Tibial nerve (tissue), 4 donors: ENCODE measurements at regions not wholly inside any gene's neighbourhood (a gene's known extent, or its start where the extent isn't known, plus 50 kb on each side); places are given as distances from the start of the nearest gene placed in this dataset.

Source experiments
- DNase-seq, 2 donors: peaks; one replicate each; pipeline ENCODE4 v3.0.0-alpha.2; 2019; ENCODE audit warnings: low spot score in 2 of 2
- H3K27ac ChIP-seq, 4 donors: fragments of 200-600 bp; sonication (generic) in 3 of 4; one replicate each; pipeline ENCODE4 v1.5.1; 2017 to 2019; ENCODE audit warnings: mild to moderate bottlenecking in 1 of 4
- H3K27me3 ChIP-seq, 2 donors: fragments of 200-600 bp; sonication (generic) in 1 of 2; one replicate each; pipeline versions ENCODE4 v1.5.1 to v1.6.0; 2017 to 2019
- H3K36me3 ChIP-seq, 3 donors: fragments of 200-600 bp; sonication (generic); one replicate each; pipeline ENCODE4 v1.5.1; 2018 to 2019
- H3K4me1 ChIP-seq, 4 donors: fragments of 200-600 bp; sonication (generic) in 3 of 4; one replicate each; pipeline ENCODE4 v1.5.1; 2017 to 2019
- H3K4me3 ChIP-seq, 4 donors: fragments of 200-600 bp; sonication (generic) in 3 of 4; one replicate each; pipeline ENCODE4 v1.5.1; 2017 to 2019; ENCODE audit warnings: mild to moderate bottlenecking in 1 of 4, moderate library complexity in 1 of 4
- H3K9me3 ChIP-seq, 4 donors: fragments of 200-600 bp; sonication (generic) in 3 of 4; one replicate each; pipeline ENCODE4 v1.5.1; 2017 to 2019
- CTCF ChIP-seq, 5 experiments: fragments of 200-600 bp in 3 of 5; fragments of 450-650 bp in 2 of 5; sonication (generic) in 3 of 5; IDR thresholded peaks; one replicate each; pipeline ENCODE4 v1.5.1; 2016 to 2019; ENCODE audit warnings: antibody characterized with exemption in 5 of 5, mild to moderate bottlenecking in 3 of 5, moderate library complexity in 2 of 5
- EP300 ChIP-seq, 2 donors: sonication (generic); formaldehyde crosslinking; IDR thresholded peaks; one replicate each; pipeline ENCODE4 v1.6.1; 2017; ENCODE audit warnings: antibody characterized with exemption in 2 of 2, mild to moderate bottlenecking in 1 of 2
- POLR2A ChIP-seq, 2 donors: fragments of 450-650 bp; IDR thresholded peaks; one replicate each; pipeline ENCODE4 v1.6.1; 2017; ENCODE audit warnings: antibody characterized with exemption in 2 of 2, mild to moderate bottlenecking in 2 of 2, moderate library complexity in 2 of 2
- WGBS, 2 donors: methylation state at CpG; one replicate each; pipeline ENCODE4 v1.1.5; 2018; 5-methylcytosine and 5-hydroxymethylcytosine counted together

DNA sequence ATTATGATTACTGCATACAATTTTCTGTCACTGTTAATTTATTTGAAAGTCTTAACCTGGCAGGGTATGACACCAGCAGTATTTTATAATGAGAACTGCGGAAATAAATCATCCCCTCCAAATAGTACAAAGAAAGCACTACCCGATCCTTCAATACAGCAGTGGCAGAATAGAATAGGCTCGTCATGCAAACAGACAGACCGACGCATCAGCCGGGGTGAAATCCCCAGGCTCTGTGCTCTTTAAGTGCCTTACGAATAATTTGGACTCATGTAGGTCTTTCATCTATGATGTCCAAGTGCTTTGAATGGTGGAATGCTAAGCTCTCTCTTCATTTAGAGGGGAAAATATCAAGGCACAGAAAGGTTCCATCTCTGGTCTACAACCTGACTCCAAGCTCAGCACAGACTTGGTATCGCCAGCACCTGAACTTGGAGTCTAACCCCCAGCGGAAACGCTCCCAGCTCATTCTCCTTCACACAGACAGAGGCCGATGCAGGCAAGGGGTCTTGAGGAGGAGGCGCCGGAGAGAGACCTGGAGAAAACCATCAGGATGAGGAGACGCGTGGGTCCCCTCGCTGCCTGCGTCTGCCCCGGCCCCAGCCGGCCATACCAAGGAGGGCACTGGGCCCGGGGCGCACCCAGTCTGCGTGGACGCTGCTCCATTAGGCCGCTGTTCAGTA lies 568.1 kb upstream of the MKI67 start:
- no peak overlapping the region for H3K27ac ChIP-seq
- H3K27me3 ChIP-seq = no peaks in the 10 kb centered on the region
- TF ChIP-seq EP300 (IDR thresholded peaks at IDR 0.05) = no peak
- TF ChIP-seq CTCF (IDR thresholded peaks at IDR 0.05) = no peak
- TF ChIP-seq POLR2A (IDR thresholded peaks at IDR 0.05) = no peak
- no peak overlapping the region for H3K4me3 ChIP-seq
- 93% methylated on average over 22 to 24 of the region's 24 CpGs for WGBS, 2 donors
- no peak for DNase-seq
- no peaks in the 10 kb centered on the region for H3K4me1 ChIP-seq
- no peaks in the 10 kb centered on the region for H3K36me3 ChIP-seq
- no peaks in the 10 kb centered on the region for H3K9me3 ChIP-seq

DNA sequence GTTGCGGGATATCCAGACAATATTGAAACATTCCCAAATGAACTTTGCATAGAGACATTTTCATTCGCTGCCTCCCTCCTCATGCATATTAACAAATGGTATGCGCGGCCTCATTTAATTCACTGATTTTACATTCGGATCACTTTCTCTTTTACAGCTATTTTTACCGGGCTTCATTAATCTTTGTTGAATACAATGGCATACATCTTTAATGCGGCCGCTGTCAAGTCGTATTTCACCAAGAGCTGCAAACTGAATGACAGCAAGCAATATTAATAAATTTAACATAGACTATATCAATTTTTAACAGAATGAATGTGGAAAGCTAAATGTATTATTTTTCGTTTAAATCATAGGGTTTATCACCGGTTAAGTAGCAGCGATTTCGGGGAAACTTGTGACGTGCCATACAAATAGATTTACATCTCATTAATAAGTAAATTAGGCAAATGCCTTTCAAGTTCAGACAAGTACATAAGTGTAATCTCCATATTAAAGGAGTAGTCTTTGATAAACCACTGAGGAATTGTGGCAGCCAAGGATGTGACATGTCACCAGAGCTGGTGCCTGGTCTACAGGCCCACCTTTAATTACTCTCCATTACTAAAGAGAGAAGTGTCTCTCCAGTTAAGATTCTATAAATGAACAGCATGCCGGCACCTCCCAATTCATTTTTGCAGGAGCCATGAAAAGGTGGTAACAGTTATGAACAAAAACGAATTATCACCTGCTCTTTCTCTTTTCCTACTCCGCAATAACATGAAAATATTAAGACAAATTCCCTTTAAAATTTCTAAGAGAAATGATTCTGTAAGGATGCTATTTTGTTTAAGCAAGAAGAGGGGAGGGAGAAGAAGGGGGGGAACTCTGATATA lies 568.9 kb upstream of the MKI67 start:
- Histone ChIP-seq H3K9me3 (no peaks in the 10 kb centered on the region), H3K27me3 (no peaks in the 10 kb centered on the region), H3K36me3 (no peaks in the 10 kb centered on the region), H3K4me1 (no peaks in the 10 kb centered on the region), H3K4me3 (no peak overlapping the region), H3K27ac (no peak overlapping the region)
- no peak for DNase-seq
- WGBS, 2 donors = 93 to 95% methylated on average over 17 of the region's 17 CpGs
- TF ChIP-seq POLR2A (IDR thresholded peaks at IDR 0.05) = no peak
- no peak for TF ChIP-seq EP300 (IDR thresholded peaks at IDR 0.05)
- TF ChIP-seq CTCF (IDR thresholded peaks at IDR 0.05) = no peak

GRCh38 chr10:128695931-128696330 lies 569.7 kb upstream of the MKI67 start:
- TF ChIP-seq EP300 (IDR thresholded peaks at IDR 0.05) (no peak), POLR2A (IDR thresholded peaks at IDR 0.05) (no peak), CTCF (IDR thresholded peaks at IDR 0.05) (no peak)
- WGBS, 2 donors = 77 to 82% methylated on average over 10 of the region's 10 CpGs
- H3K27me3 ChIP-seq = no peaks in the 10 kb centered on the region
- no peaks in the 10 kb centered on the region for H3K4me1 ChIP-seq
- no peaks in the 10 kb centered on the region for H3K9me3 ChIP-seq
- H3K27ac ChIP-seq = no peak overlapping the region
- DNase-seq = no peak
- H3K36me3 ChIP-seq = no peaks in the 10 kb centered on the region
- H3K4me3 ChIP-seq = no peak overlapping the region

- Histone ChIP-seq H3K4me1 (no peaks in the 10 kb centered on the region), H3K27me3 (no peaks in the 10 kb centered on the region), H3K27ac (no peak overlapping the region), H3K9me3 (no peaks in the 10 kb centered on the region), H3K4me3 (no peak overlapping the region), H3K36me3 (no peaks in the 10 kb centered on the region)
- no peak for DNase-seq
- TF ChIP-seq EP300 (IDR thresholded peaks at IDR 0.05) = no peak
- 72 to 77% methylated on average over 8 of the region's 8 CpGs for WGBS, 2 donors
Measured at GRCh38 chr10:128697437-128697836, 571.2 kb upstream of the MKI67 start.

GRCh38 chr10:128701381-128701780 lies 575.2 kb upstream of the MKI67 start:
- 37 to 52% methylated on average over 4 of the region's 4 CpGs for WGBS, 2 donors
- TF ChIP-seq CTCF (IDR thresholded peaks at IDR 0.05) = no peak
- no peak for TF ChIP-seq EP300 (IDR thresholded peaks at IDR 0.05)
- no peak for TF ChIP-seq POLR2A (IDR thresholded peaks at IDR 0.05)
- no peak for DNase-seq
- no peaks in the 10 kb centered on the region for H3K4me1 ChIP-seq
- no peak overlapping the region for H3K27ac ChIP-seq
- H3K9me3 ChIP-seq = no peaks in the 10 kb centered on the region
- H3K27me3 ChIP-seq = no peaks in the 10 kb centered on the region
- H3K4me3 ChIP-seq = no peak overlapping the region
- H3K36me3 ChIP-seq = no peaks in the 10 kb centered on the region
